KG1 (cell line): ENCODE measurements at regions not wholly inside any gene's neighbourhood (a gene's known extent, or its start where the extent isn't known, plus 50 kb on each side); places are given as distances from the start of the nearest gene placed in this dataset.
A peak's percentile ranks its signal among the peaks of the same experiment; 100 is the strongest.
"Not testable (repeated sequence)": the region's sequence is repeated elsewhere in the genome, so short reads cannot be mapped to it uniquely, and the experiment has no call there.

Source experiments
- DNase-seq: peaks from one replicate; lab custom pipeline; 2025; lab: John Stamatoyannopoulos, UW

- peak; percentile 15 for DNase-seq
Measured at GRCh38 chr2:39996653-39997080, 217.6 kb upstream of the THUMPD2 start.

GRCh38 chr2:39995005-39995737 lies 216.1 kb upstream of the THUMPD2 start:
- DNase-seq: no peak

- no peak for DNase-seq
Measured at GRCh38 chr2:39994151-39994550, 215.1 kb upstream of the THUMPD2 start.

GRCh38 chr2:39991298-39991697 lies 212.2 kb upstream of the THUMPD2 start:
- DNase-seq: no peak

- DNase-seq: no peak
Measured at GRCh38 chr2:39990335-39990900, 211.4 kb upstream of the THUMPD2 start.

GRCh38 chr2:39989888-39990287 lies 210.8 kb upstream of the THUMPD2 start:
- no peak for DNase-seq

- no peak for DNase-seq
Measured at GRCh38 chr2:39981883-39982311, 202.8 kb upstream of the THUMPD2 start.

- no peak for DNase-seq
Measured at GRCh38 chr2:39975476-39976020, 196.5 kb upstream of the THUMPD2 start.

GRCh38 chr2:39968037-39968436 lies 189.0 kb upstream of the THUMPD2 start:
- no peak for DNase-seq

GRCh38 chr2:39960681-39961080 lies 181.6 kb upstream of the THUMPD2 start:
- DNase-seq: not testable (repeated sequence)

GRCh38 chr2:39954346-39954745 lies 175.3 kb upstream of the THUMPD2 start:
- DNase-seq: no peak

GRCh38 chr2:39949131-39949530 lies 170.1 kb upstream of the THUMPD2 start:
- DNase-seq: no peak

- no peak for DNase-seq
Measured at GRCh38 chr2:39948016-39948719, 169.1 kb upstream of the THUMPD2 start.

- DNase-seq: no peak
Measured at GRCh38 chr2:39947294-39948015, 168.4 kb upstream of the THUMPD2 start.

GRCh38 chr2:39942950-39943349 lies 163.9 kb upstream of the THUMPD2 start:
- DNase-seq: no peak

GRCh38 chr2:39938035-39938835 lies 159.2 kb upstream of the THUMPD2 start:
- DNase-seq: peak; percentile 9

GRCh38 chr2:39937621-39938020 lies 158.6 kb upstream of the THUMPD2 start:
- DNase-seq: peak; percentile 7

- no peak for DNase-seq
Measured at GRCh38 chr2:39934851-39935250, 155.8 kb upstream of the THUMPD2 start.

- DNase-seq: no peak
Measured at GRCh38 chr2:39933196-39933595, 154.1 kb upstream of the THUMPD2 start.

- DNase-seq: no peak
Measured at GRCh38 chr2:39932198-39932597, 153.1 kb upstream of the THUMPD2 start.

GRCh38 chr2:39930175-39930917 lies 151.3 kb upstream of the THUMPD2 start:
- no peak for DNase-seq
